ENCODE measurements at regions not wholly inside any gene's neighbourhood (a gene's known extent, or its start where the extent isn't known, plus 50 kb on each side); places are given as distances from the start of the nearest gene placed in this dataset.

DNA sequence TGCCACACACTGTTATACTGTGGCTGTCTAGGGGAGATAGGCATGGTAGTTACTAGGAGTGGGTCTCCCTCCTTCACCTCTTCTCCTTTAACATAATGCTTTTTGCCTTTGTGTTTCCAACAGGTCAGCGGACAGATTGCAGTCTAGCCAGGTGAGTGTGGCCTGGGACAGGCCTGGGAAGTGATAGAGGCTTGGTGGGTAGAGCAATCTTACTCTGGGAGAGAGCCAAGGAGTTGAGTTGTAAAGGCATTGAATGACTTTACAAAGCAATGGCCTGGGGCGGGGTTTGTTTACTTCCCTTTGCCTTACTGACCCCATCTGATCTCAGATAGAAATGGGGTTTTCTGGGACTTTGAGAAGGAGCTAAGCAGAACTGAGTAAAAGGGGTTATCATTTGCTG is 51.0 kb upstream of the IKBKE start:
- no peak for TF ChIP-seq POLR2AphosphoS5 (IDR thresholded peaks at IDR 0.05; ENCODE audit: low read depth, low read length)
- no peak for TF ChIP-seq TAF1 (IDR thresholded peaks at IDR 0.05; ENCODE audit: low read depth, low read length)
- TF ChIP-seq POLR2A (IDR thresholded peaks at IDR 0.05; ENCODE audit: low read depth, low read length), result no peak
- no peak for TF ChIP-seq PAX5 (IDR thresholded peaks at IDR 0.05; ENCODE audit: insufficient read depth, low read length, severe bottlenecking)
